IPS DF 4.7 (cell line): ENCODE measurements at regions not wholly inside any gene's neighbourhood (a gene's known extent, or its start where the extent isn't known, plus 50 kb on each side); places are given as distances from the start of the nearest gene placed in this dataset.
"Not testable (repeated sequence)": the region's sequence is repeated elsewhere in the genome, so short reads cannot be mapped to it uniquely, and the experiment has no call there.

Experiments used
- DNase-seq: peaks from one replicate; pipeline ENCODE4 v3.0.0-alpha.2; 2013; ENCODE audit warnings: low spot score; ENCODE audit errors: extremely low read depth

DNA sequence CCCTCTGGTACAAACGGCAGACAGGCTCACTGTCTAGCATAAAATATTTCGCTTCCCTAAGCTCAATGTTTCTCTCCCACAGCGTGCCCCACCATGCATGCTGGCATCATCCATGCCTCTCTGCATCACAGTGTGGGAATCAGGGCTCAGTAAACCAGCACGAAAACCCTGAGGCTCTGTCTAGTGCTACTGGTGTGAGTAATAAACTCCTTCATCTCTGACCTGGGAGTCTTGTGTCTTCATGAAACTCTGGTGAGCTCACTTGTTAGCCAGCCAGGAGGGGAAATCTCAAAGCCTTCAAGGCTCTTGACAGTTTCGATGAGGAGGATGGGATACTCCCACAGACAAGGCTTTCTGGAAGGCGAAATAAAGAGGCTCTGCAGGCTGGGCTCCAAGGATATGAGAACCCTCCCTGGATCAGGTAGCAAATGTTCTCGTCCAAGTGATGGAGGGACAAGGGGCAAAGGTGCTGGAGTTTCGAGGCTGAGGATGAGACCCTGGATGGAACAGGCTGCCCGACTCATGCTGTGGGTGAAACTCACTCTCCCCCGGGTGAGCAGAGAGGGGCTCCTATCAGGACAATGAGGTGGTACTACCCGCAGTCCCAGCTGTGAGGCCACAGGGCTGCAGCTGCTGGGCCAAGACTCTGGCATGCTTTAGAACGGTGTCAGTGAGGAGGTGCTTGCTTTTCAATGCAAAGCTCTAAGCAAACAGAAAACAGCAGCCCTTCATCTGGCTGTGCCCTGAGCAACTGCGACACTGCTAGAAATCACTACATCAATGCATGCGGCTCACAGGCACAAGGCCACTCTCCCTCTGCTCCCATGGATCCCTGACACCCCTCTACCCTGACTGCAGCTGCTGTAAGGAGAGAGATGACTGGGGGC lies 69.3 kb downstream of the SHANK2 start:
- no peak for DNase-seq

DNA sequence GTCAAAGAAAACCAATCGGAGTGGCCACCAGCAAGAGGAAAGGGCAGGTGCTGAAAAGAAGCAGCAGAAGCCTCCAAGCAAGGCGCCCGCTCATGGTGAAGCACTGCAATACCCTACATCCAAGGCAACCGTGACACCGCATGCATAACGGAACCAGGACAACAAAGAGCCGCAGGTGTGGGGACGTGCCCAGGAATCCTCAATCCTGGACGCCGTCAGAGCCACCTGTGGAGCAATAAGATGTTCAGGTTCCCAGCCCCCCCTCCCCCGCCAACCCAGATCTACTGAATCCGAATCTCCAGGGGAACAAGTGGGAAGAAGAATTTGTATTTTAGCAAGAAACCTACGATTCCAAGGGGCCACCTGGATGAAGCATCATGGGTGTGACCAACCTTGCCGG lies 70.8 kb downstream of the SHANK2 start:
- no peak for DNase-seq

DNA sequence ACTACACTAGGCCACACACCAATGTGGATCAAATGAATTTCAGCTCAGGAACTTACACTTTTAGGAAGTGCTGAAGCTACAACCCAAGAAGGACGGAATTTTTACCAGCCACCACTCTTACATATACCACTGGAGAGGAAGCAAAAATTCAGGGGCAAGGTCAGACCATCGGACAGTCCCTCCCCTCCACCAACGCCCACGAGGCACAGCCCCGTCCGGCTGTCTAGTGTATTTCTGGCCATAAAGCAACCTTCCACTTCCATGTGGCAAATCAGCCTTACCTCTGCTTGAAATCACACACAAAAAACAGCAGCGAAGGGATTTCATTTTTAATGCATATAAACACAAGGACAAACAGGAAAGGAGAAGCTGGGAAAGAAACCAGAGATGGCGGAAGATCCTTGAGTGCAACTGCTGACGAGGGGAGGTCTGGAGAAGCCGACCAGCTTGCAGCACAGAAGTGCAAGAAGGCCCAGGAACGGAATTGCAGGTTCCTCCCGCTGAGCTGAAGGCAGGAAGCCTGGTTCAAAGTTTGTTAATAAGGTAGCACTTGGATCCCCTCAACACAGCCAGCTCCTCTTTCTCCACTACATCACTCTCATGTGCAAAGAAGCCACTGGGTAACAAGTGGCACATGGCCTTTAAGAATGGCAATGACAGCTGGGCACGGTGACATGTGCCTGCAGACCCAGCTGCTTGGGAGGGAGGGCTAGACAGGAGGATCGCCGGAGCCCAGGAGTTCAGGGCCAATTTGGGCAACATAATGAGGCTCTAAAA lies 71.5 kb downstream of the SHANK2 start:
- no peak for DNase-seq

- DNase-seq = no peak
Observed at GRCh38 chr11:71179877-71180605, 72.3 kb downstream of the SHANK2 start.

GRCh38 chr11:71178076-71178475 lies 74.3 kb downstream of the SHANK2 start:
- DNase-seq = no peak

DNA sequence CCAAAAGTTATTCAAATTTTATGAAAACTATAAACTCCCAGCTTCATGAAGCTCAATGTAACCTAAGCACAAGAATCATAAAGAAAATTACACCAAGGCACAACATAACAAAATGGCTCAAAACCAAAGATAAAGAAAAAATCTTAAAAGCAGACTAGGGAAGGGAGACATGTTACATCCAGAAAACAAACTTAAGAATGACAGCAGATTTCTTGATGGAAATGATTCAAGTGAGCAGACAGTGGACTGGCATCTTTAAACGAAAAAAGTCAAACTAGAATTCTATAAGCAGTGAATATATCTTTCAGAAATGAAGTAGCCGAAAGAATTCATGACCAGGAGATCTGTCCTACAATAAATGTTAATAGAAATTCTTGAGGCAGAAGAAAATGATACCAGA lies 75.6 kb downstream of the SHANK2 start:
- DNase-seq = no peak

GRCh38 chr11:71173709-71174108 lies 78.7 kb downstream of the SHANK2 start:
- no peak for DNase-seq

DNA sequence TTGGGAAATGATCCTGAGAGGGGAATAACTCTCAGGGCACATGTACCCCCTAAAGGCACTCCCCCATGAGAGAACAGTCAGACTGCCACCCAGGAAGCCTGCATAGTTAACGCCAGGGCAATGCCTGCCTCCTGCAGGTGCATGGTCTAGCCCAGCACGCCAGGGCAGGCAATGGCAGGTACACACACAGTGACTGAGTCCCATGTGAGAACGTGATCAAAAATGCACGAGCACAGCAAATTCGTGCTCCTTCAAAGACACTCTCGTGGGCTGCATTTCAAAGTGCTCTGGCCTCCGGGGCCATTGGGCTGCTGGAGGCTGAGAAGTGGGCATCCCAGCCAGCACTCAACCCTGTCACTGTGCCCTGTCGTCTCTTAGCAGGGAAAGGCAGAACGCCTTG lies 79.7 kb downstream of the SHANK2 start:
- no peak for DNase-seq

GRCh38 chr11:71171576-71171975 lies 80.8 kb downstream of the SHANK2 start:
- no peak for DNase-seq

GRCh38 chr11:71170624-71171423 lies 81.6 kb downstream of the SHANK2 start:
- no peak for DNase-seq

- no peak for DNase-seq
Observed at GRCh38 chr11:71169313-71169712, 83.1 kb downstream of the SHANK2 start.

GRCh38 chr11:71167814-71168213 lies 84.6 kb downstream of the SHANK2 start:
- DNase-seq = not testable (repeated sequence)

- no peak for DNase-seq
Observed at GRCh38 chr11:71165771-71166170, 86.6 kb downstream of the SHANK2 start.

DNA sequence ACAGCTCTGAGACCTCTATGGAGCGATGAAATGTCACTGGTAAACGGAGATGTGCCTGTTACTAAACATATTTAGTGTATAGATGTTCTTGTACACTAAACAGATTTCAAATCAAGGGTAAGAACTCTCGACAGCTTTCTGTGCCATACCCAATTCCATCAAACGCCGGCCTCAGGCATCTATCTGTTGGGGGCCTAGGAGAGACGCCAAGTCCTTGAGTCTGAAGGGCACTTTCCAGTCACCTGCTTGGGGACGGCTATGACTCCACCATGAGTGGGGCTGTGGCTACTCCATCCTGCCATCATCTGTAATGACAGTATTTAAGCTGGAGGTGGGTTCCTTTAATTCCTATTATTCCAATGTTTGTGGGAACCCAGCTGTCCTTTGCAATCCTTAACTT lies 87.8 kb downstream of the SHANK2 start:
- DNase-seq = no peak

DNA sequence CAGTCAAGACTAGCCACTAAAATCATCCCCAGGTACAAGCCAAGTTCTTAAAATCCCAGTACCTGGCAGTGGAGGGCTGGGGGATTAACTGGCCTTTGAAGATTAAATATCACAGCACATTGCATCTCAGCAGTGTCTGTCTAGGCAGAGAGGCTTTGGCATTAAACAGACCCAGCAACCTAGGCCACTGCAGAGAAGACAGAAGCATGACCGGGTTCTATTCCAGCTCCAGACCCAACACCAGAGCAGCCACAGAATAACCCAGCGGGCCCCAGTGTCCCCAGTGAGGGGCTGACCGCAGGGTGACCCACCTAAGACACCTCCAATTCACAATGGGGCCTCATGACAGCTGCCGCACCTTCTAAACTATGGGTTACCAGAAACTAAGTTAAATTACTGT lies 88.2 kb downstream of the SHANK2 start:
- DNase-seq = no peak

- no peak for DNase-seq
Observed at GRCh38 chr11:71163371-71163770, 89.0 kb downstream of the SHANK2 start.

DNA sequence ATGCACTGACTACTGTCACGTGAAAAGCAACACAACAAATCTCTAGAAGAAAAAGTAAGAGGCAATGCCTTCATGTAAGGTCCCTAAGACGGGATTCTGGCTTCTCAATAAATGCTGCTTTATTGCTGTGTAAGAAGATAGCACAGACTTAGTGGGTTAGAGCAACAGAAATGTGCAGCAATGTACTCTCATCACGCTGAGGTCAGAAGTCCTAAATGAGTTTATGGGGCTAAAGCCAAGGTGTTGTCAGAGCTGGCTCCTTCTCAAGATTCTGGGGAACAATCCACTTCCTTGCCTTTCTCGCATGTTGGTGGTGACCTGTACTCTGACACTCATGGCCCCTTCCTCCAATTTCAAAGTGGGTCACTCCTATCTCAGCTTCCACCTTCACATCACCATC lies 93.4 kb downstream of the SHANK2 start:
- DNase-seq = no peak

DNA sequence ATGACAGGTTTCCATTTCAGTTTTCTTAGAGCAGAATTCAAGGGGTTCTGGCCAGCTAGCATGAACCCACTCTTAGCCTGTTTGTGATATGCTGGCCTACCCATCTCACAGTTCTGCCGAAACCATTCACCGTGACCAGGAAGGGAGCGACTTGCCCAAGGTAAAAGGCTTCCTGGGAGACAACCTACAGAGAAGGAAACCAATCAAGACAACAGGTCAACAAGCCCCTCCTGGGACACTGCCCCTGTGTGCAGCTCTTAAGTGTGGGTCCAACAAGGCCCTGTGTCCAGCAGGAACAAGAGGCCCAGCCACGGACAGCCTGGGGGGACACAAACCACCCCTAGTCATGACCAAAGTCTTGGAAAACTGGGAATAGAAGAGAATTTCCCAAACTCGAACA lies 94.7 kb downstream of the SHANK2 start:
- not testable (repeated sequence) for DNase-seq

GRCh38 chr11:71156301-71156700 lies 96.1 kb downstream of the SHANK2 start:
- DNase-seq = no peak

GRCh38 chr11:71155846-71156245 lies 96.5 kb downstream of the SHANK2 start:
- no peak for DNase-seq

DNA sequence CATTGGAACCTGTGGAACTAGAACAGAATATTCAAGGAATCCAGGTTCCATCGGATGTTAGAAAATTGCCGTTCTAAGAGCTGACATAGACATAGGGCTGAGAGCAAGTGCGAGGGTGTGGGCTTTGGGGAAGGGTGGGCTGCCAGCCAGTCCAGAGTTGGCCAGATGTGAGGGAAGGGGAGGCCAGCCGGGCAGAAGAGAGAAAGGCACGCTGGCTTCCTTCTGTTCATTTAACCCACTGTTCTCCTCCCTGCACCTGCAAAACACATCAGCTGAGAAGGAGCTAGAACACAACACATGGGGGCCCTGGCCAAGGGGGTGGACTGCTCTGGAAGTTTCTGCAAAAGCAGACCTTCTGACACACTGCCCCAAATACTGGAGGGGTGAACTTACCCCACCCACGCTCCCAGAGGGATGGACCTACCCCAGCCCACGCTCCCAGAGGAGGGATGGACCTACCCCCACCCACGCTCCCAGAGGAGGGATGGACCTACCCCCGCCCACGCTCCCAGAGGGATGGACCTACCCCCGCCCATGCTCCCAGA lies 98.0 kb downstream of the SHANK2 start:
- no peak for DNase-seq
